Transverse colon (tissue), 4 donors: ENCODE measurements at regions not wholly inside any gene's neighbourhood (a gene's known extent, or its start where the extent isn't known, plus 50 kb on each side); places are given as distances from the start of the nearest gene placed in this dataset.

ENCODE experiments used
- DNase-seq: peaks from one replicate; pipeline ENCODE4 v3.0.0-alpha.2; 2019
- H3K27ac ChIP-seq, 4 donors: fragments of 200-600 bp; sonication (generic); 2 replicates each; pipeline ENCODE4 v1.5.1; 2016 to 2018; ENCODE audit warnings: inconsistent platforms in 4 of 4
- H3K27me3 ChIP-seq: fragments of 200-600 bp; sonication (generic); 2 replicates; pipeline ENCODE4 v1.5.1; 2017; ENCODE audit warnings: inconsistent platforms
- H3K36me3 ChIP-seq, 4 donors: fragments of 200-600 bp; sonication (generic); 2 replicates each; pipeline ENCODE4 v1.5.1; 2017 to 2019; ENCODE audit warnings: inconsistent platforms in 4 of 4
- H3K4me1 ChIP-seq, 4 donors: fragments of 200-600 bp; sonication (generic); 2 replicates each; pipeline ENCODE4 v1.5.1; 2017 to 2020; ENCODE audit warnings: inconsistent platforms in 4 of 4
- H3K4me3 ChIP-seq, 4 donors: fragments of 200-600 bp; sonication (generic); 1 replicate in 1 of 4; 2 replicates in 3 of 4; pipeline versions ENCODE4 v1.5.1 to v1.6.1; 2017 to 2019; ENCODE audit warnings: inconsistent platforms in 4 of 4
- H3K9me3 ChIP-seq, 2 donors: fragments of 200-600 bp; sonication (generic); 2 replicates each; pipeline ENCODE4 v1.5.1; 2017 to 2019; ENCODE audit warnings: inconsistent platforms in 2 of 2
- CTCF ChIP-seq, 5 experiments: fragments of 200-600 bp in 3 of 5; fragments of 450-650 bp in 2 of 5; sonication (generic) in 3 of 5; IDR thresholded peaks; 1 replicate in 2 of 5; 2 replicates in 3 of 5; pipeline ENCODE4 v1.5.1; 2016 to 2017; ENCODE audit warnings: antibody characterized with exemption in 5 of 5, inconsistent platforms in 3 of 5, mild to moderate bottlenecking in 2 of 5, moderate library complexity in 1 of 5
- EP300 ChIP-seq: sonication (generic); formaldehyde crosslinking; IDR thresholded peaks from one replicate; pipeline ENCODE4 v1.6.1; 2017; ENCODE audit warnings: antibody characterized with exemption, low read depth
- POLR2A ChIP-seq: fragments of 450-650 bp; IDR thresholded peaks from one replicate; pipeline ENCODE4 v1.6.1; 2016; ENCODE audit warnings: antibody characterized with exemption, mild to moderate bottlenecking, moderate library complexity
- POLR2AphosphoS5 ChIP-seq, 3 donors: sonication (generic); formaldehyde crosslinking; IDR thresholded peaks; one replicate each; pipeline ENCODE4 v1.6.1; 2016; ENCODE audit warnings: antibody characterized with exemption in 3 of 3
- WGBS, 2 donors: methylation state at CpG; one replicate each; pipeline ENCODE4 v1.1.5; 2018; ENCODE audit warnings: low coverage in 1 of 2; 5-methylcytosine and 5-hydroxymethylcytosine counted together
- in situ Hi-C, 4 donors: fragments of 200-750 bp; cut with MboI; loops; one replicate each; pipeline versions ENCODE4 v1.15.0 to v1.15.1; 2017; ENCODE audit warnings: low sequenced_read_pairs in 3 of 4, low pct_ligation_motif_present in 1 of 4, low pct_unique_long_range_greater_than_20kb in 1 of 4
- intact Hi-C: fragments of 100-400 bp; cut with DNase I; formaldehyde crosslinking; loops from one replicate; pipeline ENCODE4 v1.15.1; 2023; ENCODE audit warnings: low total_unique reads

DNA sequence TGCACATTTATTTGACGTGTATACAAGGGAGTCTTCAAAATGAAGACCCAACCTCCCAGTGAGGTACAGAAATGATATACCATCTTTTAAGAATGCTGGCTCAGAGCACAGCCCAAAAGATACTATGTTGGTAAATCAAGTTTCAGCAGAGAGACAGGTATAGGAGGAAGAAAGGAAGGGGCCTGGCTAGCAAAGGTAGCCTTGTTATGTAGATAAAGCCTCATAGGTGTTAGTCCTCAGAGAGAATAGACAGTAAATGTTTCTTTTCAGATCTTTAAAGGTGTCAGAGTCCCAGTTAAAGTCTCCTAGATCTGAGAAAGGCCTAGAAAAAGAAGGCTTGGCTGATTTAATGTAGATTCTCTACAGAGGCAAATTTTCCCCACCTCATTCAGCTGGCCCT is 213.8 kb downstream of the SI start:
- in situ Hi-C loops: no loop called here
- no peaks in the 10 kb centered on the region for H3K36me3 ChIP-seq
- no peaks in the 10 kb centered on the region for H3K9me3 ChIP-seq
- no peak overlapping the region for H3K4me3 ChIP-seq
- H3K4me1 ChIP-seq: no peaks in the 10 kb centered on the region
- no peak for DNase-seq
- 0 to 20% methylated on average over 1 of the region's 1 CpG for WGBS, 2 donors
- no peak for TF ChIP-seq EP300
- no peak for TF ChIP-seq POLR2AphosphoS5 (IDR thresholded peaks at IDR 0.05)
- TF ChIP-seq CTCF (IDR thresholded peaks at IDR 0.05): no peak
- no peak for TF ChIP-seq POLR2A
- no peaks in the 10 kb centered on the region for H3K27me3 ChIP-seq
- intact Hi-C loops: no loop called here
- H3K27ac ChIP-seq: no peak overlapping the region

DNA sequence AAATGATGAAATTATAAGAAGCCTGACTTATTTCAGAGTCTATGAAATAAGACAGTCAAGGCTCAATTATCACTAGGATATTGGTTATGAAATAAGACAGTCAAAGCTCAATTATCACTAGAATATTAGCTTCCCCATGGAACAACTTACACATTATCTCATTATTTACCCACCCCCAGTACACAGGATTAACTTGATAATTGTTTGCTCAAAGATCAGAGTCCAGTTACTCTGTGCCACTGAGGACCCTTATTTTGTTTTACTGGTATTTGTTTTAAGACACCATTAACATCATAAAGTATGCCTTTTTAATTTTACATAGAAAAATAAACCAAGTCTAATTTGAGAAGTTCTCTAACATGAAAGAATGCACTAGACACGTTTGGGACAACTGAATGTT is 225.4 kb downstream of the SI start:
- no peaks in the 10 kb centered on the region for H3K9me3 ChIP-seq
- H3K4me1 ChIP-seq: no peaks in the 10 kb centered on the region
- no peaks in the 10 kb centered on the region for H3K36me3 ChIP-seq
- in situ Hi-C loops (no loop called here), intact Hi-C loops (no loop called here)
- 0 to 10% methylated on average over 1 of the region's 1 CpG for WGBS, 2 donors
- H3K27me3 ChIP-seq: no peaks in the 10 kb centered on the region
- H3K4me3 ChIP-seq: no peak overlapping the region
- H3K27ac ChIP-seq: no peak overlapping the region
- TF ChIP-seq POLR2A: no peak
- no peak for TF ChIP-seq EP300
- TF ChIP-seq POLR2AphosphoS5 (IDR thresholded peaks at IDR 0.05): no peak
- no peak for TF ChIP-seq CTCF (IDR thresholded peaks at IDR 0.05)
- no peak for DNase-seq

DNA sequence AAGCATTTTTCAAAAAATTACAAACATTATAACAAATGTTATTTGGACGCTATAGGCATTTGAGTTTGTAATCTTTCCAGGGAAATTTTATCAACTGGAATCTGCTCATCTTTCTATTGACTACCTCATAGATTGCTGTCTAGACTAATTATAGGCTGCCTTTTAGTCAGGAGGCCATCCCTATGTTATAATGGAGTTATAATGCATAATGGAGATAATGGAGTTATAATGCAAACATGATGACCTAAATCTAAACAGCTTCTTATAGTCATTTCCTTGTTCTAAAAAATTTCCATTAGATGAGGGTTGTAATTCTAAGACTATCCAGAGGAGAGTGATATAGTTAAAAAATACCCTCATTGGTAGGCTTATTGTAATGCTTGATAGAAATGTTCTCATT is 226.4 kb downstream of the SI start:
- DNase-seq: no peak
- H3K27me3 ChIP-seq: no peaks in the 10 kb centered on the region
- intact Hi-C loops (no loop called here), in situ Hi-C loops (no loop called here)
- H3K4me1 ChIP-seq: no peaks in the 10 kb centered on the region
- H3K4me3 ChIP-seq: no peak overlapping the region
- TF ChIP-seq CTCF (IDR thresholded peaks at IDR 0.05) (no peak), POLR2A (no peak), EP300 (no peak), POLR2AphosphoS5 (IDR thresholded peaks at IDR 0.05) (no peak)
- no peaks in the 10 kb centered on the region for H3K36me3 ChIP-seq
- 90 to 91% methylated on average over 1 of the region's 1 CpG for WGBS, 2 donors
- no peaks in the 10 kb centered on the region for H3K9me3 ChIP-seq
- no peak overlapping the region for H3K27ac ChIP-seq

- TF ChIP-seq POLR2A (no peak), CTCF (IDR thresholded peaks at IDR 0.05) (no peak), POLR2AphosphoS5 (IDR thresholded peaks at IDR 0.05) (no peak), EP300 (no peak)
- Histone ChIP-seq H3K4me1 (no peaks in the 10 kb centered on the region), H3K9me3 (no peaks in the 10 kb centered on the region), H3K27ac (no peak overlapping the region), H3K4me3 (no peak overlapping the region), H3K36me3 (no peaks in the 10 kb centered on the region), H3K27me3 (no peaks in the 10 kb centered on the region)
- WGBS, 2 donors: 83% methylated on average over 2 to 3 of the region's 3 CpGs
- intact Hi-C loops (no loop called here), in situ Hi-C loops (no loop called here)
- no peak for DNase-seq
These were observed 227.1 kb downstream of the SI start for GRCh38 chr3:164851204-164851603.
